C4-2B (cell line): ENCODE measurements at regions not wholly inside any gene's neighbourhood (a gene's known extent, or its start where the extent isn't known, plus 50 kb on each side); places are given as distances from the start of the nearest gene placed in this dataset.

ENCODE experiments used
- ZFX ChIP-seq: fragments of 450-650 bp; IDR thresholded peaks from 2 replicates; pipeline ENCODE4 v1.6.1; 2017
- TF ChIP-seq, protein P1 (sequence below): fragments of 450-650 bp; conservative IDR thresholded peaks from 2 replicates; pipeline ENCODE4 v1.5.1; 2017; ENCODE audit warnings: mild to moderate bottlenecking

DNA sequence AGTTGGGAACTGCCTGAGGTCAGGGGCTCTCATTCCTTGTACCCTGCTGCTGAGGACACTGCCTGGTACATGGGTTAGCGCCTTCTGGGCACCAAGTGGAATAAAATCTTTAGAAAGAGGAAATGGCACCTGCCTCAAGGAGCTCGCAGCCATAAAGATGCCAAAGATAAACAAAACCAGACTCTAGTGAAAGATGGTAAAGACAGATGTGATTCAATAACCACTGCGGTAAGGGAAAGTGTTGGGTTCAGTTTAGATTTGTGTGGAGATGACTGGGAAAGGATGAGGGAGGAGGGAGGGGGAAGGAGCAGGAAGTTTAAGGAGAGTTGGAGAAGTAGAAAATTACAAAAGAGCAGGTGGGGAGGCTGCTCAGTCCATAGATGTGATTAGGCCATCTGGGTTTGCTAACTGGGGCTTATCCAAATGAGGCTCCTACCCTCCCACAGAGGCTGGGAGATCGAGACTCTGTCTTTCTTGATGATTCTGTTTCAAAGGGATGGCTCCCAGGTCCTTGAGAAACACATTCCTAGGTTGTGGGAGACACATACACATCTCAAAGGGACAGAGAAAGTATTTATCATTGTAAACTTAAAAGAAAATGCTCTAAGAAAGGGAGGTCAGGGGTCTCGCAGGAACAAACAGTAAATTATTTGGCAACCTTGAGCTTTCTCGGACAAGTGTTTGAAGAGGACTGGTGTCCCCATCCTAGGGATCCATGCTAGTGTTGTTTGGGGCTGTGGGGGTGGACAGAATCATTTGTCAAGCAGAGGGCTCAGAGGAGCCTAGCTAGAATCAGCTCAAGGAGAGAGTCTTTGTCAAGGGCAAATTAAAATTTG is 65.7 kb upstream of the MORC3 start:
- TF ChIP-seq, protein P1, sequence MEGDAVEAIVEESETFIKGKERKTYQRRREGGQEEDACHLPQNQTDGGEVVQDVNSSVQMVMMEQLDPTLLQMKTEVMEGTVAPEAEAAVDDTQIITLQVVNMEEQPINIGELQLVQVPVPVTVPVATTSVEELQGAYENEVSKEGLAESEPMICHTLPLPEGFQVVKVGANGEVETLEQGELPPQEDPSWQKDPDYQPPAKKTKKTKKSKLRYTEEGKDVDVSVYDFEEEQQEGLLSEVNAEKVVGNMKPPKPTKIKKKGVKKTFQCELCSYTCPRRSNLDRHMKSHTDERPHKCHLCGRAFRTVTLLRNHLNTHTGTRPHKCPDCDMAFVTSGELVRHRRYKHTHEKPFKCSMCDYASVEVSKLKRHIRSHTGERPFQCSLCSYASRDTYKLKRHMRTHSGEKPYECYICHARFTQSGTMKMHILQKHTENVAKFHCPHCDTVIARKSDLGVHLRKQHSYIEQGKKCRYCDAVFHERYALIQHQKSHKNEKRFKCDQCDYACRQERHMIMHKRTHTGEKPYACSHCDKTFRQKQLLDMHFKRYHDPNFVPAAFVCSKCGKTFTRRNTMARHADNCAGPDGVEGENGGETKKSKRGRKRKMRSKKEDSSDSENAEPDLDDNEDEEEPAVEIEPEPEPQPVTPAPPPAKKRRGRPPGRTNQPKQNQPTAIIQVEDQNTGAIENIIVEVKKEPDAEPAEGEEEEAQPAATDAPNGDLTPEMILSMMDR = no peak
- TF ChIP-seq ZFX = no peak
